ENCODE measurements at regions not wholly inside any gene's neighbourhood (a gene's known extent, or its start where the extent isn't known, plus 50 kb on each side); places are given as distances from the start of the nearest gene placed in this dataset.
"Not testable (repeated sequence)": the region's sequence is repeated elsewhere in the genome, so short reads cannot be mapped to it uniquely, and the experiment has no call there.

- DNase-seq = peak; percentile 15
Measured at GRCh38 chr3:66816090-66816761, 181.9 kb upstream of the KBTBD8 start.

GRCh38 chr3:66817951-66818557 is 180.1 kb upstream of the KBTBD8 start:
- DNase-seq = no peak

- no peak for DNase-seq
Measured at GRCh38 chr3:66819993-66820501, 178.1 kb upstream of the KBTBD8 start.

GRCh38 chr3:66822186-66823008 is 175.7 kb upstream of the KBTBD8 start:
- peak; percentile 3 for DNase-seq

DNA sequence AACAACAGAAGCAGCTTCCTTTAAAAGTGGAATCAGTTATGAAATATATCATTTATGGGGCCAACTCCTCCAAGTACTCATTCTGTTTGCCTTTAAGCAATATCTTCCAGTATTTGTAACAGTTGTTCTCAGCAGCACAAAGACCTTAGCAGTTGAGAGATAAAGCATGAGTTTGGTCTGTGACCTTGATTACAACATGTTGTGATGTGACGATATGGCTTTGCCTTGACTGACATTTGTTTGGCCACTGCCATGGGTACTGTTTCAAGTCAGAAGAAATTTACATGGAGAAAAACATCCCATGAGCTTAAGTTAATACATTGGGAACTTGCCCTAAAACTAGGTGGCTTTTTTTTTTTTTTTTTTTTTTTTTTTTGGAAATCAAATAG is 175.1 kb upstream of the KBTBD8 start:
- DNase-seq = no peak

DNA sequence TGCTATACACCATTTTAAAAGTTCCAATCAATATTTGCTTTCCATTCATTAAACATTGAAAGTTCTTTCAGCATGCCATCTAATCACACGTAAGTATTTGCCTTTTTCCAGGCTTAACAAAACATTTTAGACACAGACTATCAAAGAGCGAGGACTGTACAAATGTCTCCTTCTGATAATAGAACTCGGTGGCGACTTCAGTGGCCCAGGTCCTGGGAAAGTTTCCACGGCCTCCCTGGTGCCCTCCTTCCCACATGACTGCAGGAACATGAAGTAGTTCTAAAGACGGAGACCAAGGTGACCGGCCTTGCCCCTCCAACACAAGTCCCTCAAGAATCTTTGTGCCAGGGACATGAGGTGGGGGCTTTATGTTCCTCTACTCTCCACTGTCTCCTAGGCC is 174.6 kb upstream of the KBTBD8 start:
- no peak for DNase-seq

DNA sequence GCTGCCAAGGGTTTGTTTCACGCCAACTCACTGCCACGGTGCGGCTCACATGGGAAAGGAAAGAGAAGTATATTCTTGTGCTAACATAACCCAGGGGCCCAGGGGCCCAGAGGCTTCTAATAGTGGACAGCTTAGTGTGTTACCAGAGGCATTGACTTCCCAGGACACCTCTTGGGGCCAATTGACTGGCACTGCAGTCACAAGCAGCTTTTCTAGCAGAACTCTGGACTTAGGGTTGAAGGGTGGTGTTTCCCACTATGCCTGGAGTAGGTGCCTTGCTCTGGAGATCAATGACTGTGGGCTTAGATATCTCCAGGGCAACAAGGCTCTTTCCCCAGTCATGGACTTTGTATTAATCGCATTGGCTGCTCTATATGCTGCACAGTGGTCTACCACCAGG is 172.7 kb upstream of the KBTBD8 start:
- no peak for DNase-seq

DNA sequence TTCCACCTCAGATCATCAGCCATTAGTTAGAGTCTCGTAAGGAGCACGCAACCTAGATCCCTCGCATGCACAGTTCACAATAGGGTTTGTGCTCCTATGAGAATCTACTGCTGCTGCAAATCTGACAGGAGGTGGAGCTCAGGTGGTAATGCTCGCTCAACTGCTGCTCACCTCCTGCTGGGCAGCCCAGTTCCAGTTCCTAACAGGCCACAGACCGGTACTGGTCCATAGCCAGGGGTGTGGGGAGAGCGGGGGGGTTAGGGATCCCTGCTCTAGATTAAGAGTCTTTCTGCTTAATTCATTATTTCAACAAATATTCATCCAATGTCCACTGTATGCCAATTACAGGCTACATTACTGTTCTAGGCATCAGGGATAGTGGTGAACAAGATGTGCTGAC is 170.4 kb upstream of the KBTBD8 start:
- no peak for DNase-seq

DNA sequence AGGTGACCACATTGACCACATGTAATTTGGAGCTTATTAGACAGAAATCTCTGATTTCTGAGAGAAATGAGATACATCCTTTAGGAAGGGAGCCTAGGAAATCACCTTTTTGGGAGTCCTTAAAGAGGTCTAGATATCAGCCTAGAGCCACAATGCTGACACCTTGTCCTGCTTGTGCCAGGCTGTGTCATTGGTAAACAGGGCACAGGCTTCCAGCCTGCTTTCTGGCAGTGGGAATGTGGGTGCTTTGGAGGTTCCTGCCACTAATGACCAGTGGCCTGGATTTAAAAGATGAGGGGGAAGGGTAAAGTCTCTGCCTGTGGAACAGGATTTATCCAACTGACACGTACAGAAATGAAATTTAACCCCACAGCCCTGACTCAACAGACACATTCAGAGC is 169.8 kb upstream of the KBTBD8 start:
- DNase-seq = no peak

DNA sequence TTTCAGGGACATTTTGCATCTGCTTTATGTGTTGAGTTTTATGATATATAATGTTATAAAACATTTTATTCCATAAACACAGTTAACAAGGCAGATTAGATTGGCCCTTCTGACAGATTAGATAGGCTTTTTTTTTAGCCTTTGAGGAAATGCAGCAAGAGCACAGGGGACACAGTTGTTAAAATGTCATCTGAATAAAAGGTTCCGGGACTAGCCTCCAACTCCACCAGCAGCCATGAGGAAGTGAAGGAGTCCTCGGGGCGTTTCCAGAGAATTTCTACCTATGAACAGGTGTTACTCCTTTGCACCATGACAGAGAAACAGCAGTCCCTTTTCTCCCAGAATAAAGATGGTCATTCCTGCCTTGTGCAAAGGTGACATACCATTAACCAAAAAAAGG is 167.8 kb upstream of the KBTBD8 start:
- no peak for DNase-seq

DNA sequence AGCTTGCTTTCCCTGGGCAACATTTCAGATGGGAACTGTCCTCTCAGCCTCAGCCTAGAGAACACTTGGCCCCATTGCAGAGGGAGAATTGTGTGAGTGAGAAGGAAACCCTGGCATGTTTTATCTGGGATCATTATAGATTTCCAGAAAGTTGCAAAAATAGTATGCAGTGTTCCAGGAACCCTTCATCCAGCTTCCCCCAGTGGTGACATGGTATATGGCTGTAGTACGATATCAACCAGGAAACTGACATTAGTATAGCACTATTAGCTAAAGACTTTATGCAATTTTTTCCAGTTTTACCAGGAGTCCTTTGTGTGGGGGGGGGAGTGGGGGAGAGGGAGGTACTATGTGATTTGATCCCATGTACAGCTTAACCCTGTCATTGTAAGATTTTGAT is 166.2 kb upstream of the KBTBD8 start:
- no peak for DNase-seq

DNA sequence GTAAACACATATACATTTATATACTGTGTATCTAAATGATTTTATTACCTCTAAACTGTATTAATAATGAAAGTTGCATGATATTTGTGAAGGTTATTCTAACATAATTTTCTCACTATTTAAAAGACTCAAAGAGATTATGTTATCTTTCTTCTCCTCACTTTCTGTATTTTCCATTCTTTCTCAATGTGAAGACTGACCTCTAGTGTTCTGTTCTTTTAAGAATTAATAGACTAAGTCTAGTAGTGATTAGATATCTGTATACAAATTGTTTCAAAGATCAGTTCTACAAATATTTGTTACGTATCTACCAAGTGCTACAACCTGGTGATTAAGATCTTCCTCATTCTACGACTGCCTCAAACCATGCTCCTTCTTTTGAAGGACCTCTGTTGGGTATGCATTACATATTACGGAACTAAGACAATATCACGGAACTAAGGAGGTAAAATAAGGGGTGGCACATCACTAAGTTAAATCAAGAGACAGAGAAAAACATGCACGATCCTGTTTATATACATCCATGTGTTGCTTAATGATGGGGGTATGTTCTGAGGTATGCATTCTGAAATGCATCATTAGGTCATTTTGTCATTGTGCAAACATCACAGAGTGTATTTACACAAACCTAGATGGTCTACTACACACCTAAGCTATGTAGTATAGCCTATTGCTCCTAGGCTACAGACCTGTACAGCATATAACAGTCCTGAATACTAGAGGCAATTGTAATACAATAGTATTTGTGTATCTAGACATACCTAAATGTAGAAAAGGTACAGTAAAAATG is 161.5 kb upstream of the KBTBD8 start:
- no peak for DNase-seq

DNA sequence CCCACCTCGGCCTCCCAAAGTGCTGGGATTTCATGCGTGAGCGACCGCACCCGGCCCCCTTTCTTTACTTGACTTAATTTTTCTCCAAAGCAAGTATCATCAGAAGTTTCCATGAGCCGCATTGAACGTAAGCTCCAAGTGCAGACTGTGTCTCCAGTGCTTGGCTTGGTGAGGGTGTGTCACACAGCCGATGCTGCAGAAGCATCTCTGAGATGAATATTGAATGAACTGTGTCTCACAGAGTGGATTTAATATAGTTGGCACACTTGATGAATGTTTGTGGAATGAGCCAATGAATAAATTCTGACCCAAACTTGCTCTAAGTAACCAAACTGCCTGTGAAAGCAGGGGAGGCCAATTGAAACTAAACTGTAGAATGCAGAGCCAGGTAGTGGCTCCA is 159.4 kb upstream of the KBTBD8 start:
- no peak for DNase-seq

GRCh38 chr3:66839508-66839907 is 158.6 kb upstream of the KBTBD8 start:
- DNase-seq = no peak

GRCh38 chr3:66842761-66843464 is 155.2 kb upstream of the KBTBD8 start:
- DNase-seq = not testable (repeated sequence)

GRCh38 chr3:66851894-66852613 is 146.1 kb upstream of the KBTBD8 start:
- DNase-seq = no peak

- DNase-seq = no peak
Measured at GRCh38 chr3:66854601-66855151, 143.4 kb upstream of the KBTBD8 start.

- no peak for DNase-seq
Measured at GRCh38 chr3:66856533-66856932, 141.6 kb upstream of the KBTBD8 start.

GRCh38 chr3:66858656-66859381 is 139.3 kb upstream of the KBTBD8 start:
- no peak for DNase-seq

DNA sequence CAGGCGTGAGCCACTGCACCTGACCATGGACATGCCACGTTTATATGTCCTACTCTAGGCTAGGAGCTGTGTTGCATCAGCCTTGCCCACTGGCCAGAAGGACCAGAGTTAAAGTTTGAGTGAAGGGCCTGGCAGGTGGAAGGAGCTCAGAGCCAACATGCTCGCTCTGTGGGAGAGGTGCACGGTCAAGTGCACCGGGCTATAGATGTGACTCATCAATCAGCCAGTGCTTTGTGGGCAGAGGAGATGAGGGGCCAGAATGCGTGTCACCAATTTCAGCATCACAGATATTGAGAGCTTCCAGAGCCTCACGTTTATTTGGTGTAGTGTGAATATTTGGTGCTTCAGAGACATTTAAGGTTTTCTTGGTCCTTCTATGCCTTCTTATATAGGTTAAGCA is 137.3 kb upstream of the KBTBD8 start:
- no peak for DNase-seq

Data from DMS79 (cell line).